Keratinocyte (primary cell): ENCODE measurements at regions not wholly inside any gene's neighbourhood (a gene's known extent, or its start where the extent isn't known, plus 50 kb on each side); places are given as distances from the start of the nearest gene placed in this dataset.

Experiments used
- DNase-seq: peaks from one replicate; pipeline ENCODE4 v3.0.0-alpha.2; 2011; ENCODE audit warnings: low read depth, missing footprints, low spot score
- FAIRE-seq: peaks from 2 replicates; lab custom pipeline; 2011; peaks lifted over from hg19 to GRCh38; lab: Jason Lieb, UNC
- H2AFZ ChIP-seq: 2 replicates; pipeline ENCODE4 v1.6.0; 2012; ENCODE audit warnings: low read length, control low read depth, inconsistent platforms; ENCODE audit not compliant: control insufficient read depth
- H3K27ac ChIP-seq: 2 replicates; pipeline ENCODE4 v1.5.1; 2011; ENCODE audit warnings: low read length; ENCODE audit not compliant: control insufficient read depth, insufficient read depth
- H3K27me3 ChIP-seq: 3 replicates; pipeline ENCODE4 v1.6.0; 2011; ENCODE audit warnings: low read length; ENCODE audit not compliant: control insufficient read depth, insufficient read depth; ENCODE audit errors: extremely low read depth
- H3K36me3 ChIP-seq, 2 experiments: 2 replicates in 1 of 2; 3 replicates in 1 of 2; pipeline ENCODE4 v1.5.1; 2011; ENCODE audit warnings: low read length in 2 of 2, mild to moderate bottlenecking in 1 of 2; ENCODE audit not compliant: control insufficient read depth in 2 of 2, insufficient read depth in 2 of 2; ENCODE audit errors: extremely low read depth in 1 of 2
- H3K4me1 ChIP-seq: 3 replicates; pipeline ENCODE4 v1.5.1; 2011; ENCODE audit warnings: low read length; ENCODE audit not compliant: control insufficient read depth, insufficient read depth; ENCODE audit errors: extremely low read depth
- H3K4me2 ChIP-seq: 3 replicates; pipeline ENCODE4 v1.6.0; 2011; ENCODE audit warnings: low read depth, low read length; ENCODE audit not compliant: control insufficient read depth, insufficient read depth; ENCODE audit errors: extremely low read depth
- H3K4me3 ChIP-seq, 3 experiments: fragments of 200-600 bp in 1 of 3; sonication (generic) in 1 of 3; 2 replicates in 2 of 3; 3 replicates in 1 of 3; pipeline ENCODE4 v1.5.1; 2011 to 2016; ENCODE audit warnings: low read length in 3 of 3, mild to moderate bottlenecking in 3 of 3, control low read depth in 2 of 3, inconsistent platforms in 1 of 3, low read depth in 1 of 3, mixed read lengths in 1 of 3, mixed run types in 1 of 3, moderate library complexity in 1 of 3; ENCODE audit not compliant: control insufficient read depth in 2 of 3, insufficient read depth in 2 of 3; ENCODE audit errors: extremely low read depth in 1 of 3
- H3K79me2 ChIP-seq: 2 replicates; pipeline ENCODE4 v1.6.0; 2012; ENCODE audit warnings: low read length; ENCODE audit not compliant: control insufficient read depth, insufficient read depth
- H3K9ac ChIP-seq: 3 replicates; pipeline ENCODE4 v1.6.0; 2011; ENCODE audit warnings: low read length; ENCODE audit not compliant: control insufficient read depth, insufficient read depth; ENCODE audit errors: extremely low read depth
- H3K9me1 ChIP-seq: 3 replicates; pipeline ENCODE4 v1.6.0; 2011; ENCODE audit warnings: low read length; ENCODE audit not compliant: control insufficient read depth, insufficient read depth; ENCODE audit errors: extremely low read depth
- H3K9me3 ChIP-seq: 2 replicates; pipeline ENCODE4 v1.5.1; 2012; ENCODE audit warnings: low read depth, low read length; ENCODE audit not compliant: control insufficient read depth
- H4K20me1 ChIP-seq: 3 replicates; pipeline ENCODE4 v1.6.0; 2011; ENCODE audit warnings: low read length; ENCODE audit not compliant: control insufficient read depth, insufficient read depth; ENCODE audit errors: extremely low read depth
- CTCF ChIP-seq, 3 experiments: IDR thresholded peaks in 1 of 3; conservative IDR thresholded peaks in 1 of 3; optimal IDR thresholded peaks in 1 of 3; 2 replicates in 2 of 3; 3 replicates in 1 of 3; pipeline versions ENCODE3 to v1.5.1; 2011; ENCODE audit warnings: low read length in 3 of 3, mild to moderate bottlenecking in 3 of 3, moderate library complexity in 2 of 3, control low read depth in 1 of 3, inconsistent platforms in 1 of 3; ENCODE audit not compliant: insufficient read depth in 2 of 3; ENCODE audit errors: extremely low read depth in 1 of 3
- EZH2 ChIP-seq: IDR thresholded peaks from one replicate; pipeline ENCODE4 v1.6.1; 2012; ENCODE audit warnings: inconsistent platforms, mild to moderate bottlenecking, low read length, moderate library complexity
- dilution Hi-C: fragments of 300-500 bp; cut with MboI; formaldehyde crosslinking; loops from one replicate; pipeline ENCODE4 v1.7.0; 2020; ENCODE audit warnings: low sequenced_read_pairs; ENCODE audit not compliant: extremely low pct_ligation_motif_present

DNA sequence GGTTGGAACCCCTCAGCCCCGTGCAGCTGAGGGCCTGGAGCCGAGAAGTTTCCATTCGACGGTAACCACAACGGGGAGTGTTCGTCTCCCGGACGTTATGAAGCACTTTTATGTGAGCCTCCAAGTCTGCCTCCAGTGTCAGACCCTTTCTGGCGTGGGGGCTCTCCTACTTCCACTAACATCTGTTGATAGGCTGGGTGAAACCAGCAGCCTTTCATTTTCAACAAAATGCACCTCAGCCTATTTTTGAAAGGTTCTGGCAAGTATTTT, 257.4 kb downstream of the THBS2 start:
- Histone ChIP-seq H3K27me3 (peaks cover 3% of the 10 kb centered on the region), H3K79me2 (no peaks in the 10 kb centered on the region), H3K4me3 (no peak overlapping the region), H3K4me1 (peaks cover 10% of the 10 kb centered on the region), H2AFZ (no peak overlapping the region), H3K9me1 (no peaks in the 10 kb centered on the region), H4K20me1 (no peaks in the 10 kb centered on the region), H3K27ac (no peak overlapping the region), H3K9me3 (no peaks in the 10 kb centered on the region), H3K4me2 (no peak overlapping the region), H3K9ac (no peak overlapping the region), H3K36me3 (no peaks in the 10 kb centered on the region)
- dilution Hi-C loops: no loop called here
- TF ChIP-seq EZH2 (no peak), CTCF (optimal IDR thresholded peaks at IDR 0.05 in 1 of 3, IDR thresholded peaks at IDR 0.05 in 1 of 3, conservative IDR thresholded peaks at IDR 0.05 in 1 of 3; ENCODE audit: extremely low read depth in 1 of 3, insufficient read depth in 2 of 3, low read length in 3 of 3) (no peak)
- no peak for FAIRE-seq
- DNase-seq: no peak

- DNase-seq: no peak
- Histone ChIP-seq H3K79me2 (no peaks in the 10 kb centered on the region), H3K9ac (no peak overlapping the region), H3K27ac (no peak overlapping the region), H3K9me1 (no peaks in the 10 kb centered on the region), H4K20me1 (no peaks in the 10 kb centered on the region), H3K4me3 (no peak overlapping the region), H3K9me3 (no peaks in the 10 kb centered on the region), H3K4me2 (no peak overlapping the region), H3K36me3 (no peaks in the 10 kb centered on the region), H2AFZ (no peak overlapping the region), H3K27me3 (peaks cover 3% of the 10 kb centered on the region), H3K4me1 (peaks cover 10% of the 10 kb centered on the region)
- no peak for FAIRE-seq
- TF ChIP-seq EZH2 (no peak), CTCF (optimal IDR thresholded peaks at IDR 0.05 in 1 of 3, IDR thresholded peaks at IDR 0.05 in 1 of 3, conservative IDR thresholded peaks at IDR 0.05 in 1 of 3; ENCODE audit: extremely low read depth in 1 of 3, insufficient read depth in 2 of 3, low read length in 3 of 3) (no peak)
- dilution Hi-C loops: no loop called here
Measured at GRCh38 chr6:168995526-168996355, 257.9 kb downstream of the THBS2 start.
